Stimulated activated CD8-positive, alpha-beta memory T cell treated with anti-CD3 and anti-CD28 coated beads, Interleukin-7, amount 100 ng/mL, for 1 hour (primary cell): ENCODE measurements at regions not wholly inside any gene's neighbourhood (a gene's known extent, or its start where the extent isn't known, plus 50 kb on each side); places are given as distances from the start of the nearest gene placed in this dataset.
"Not testable (repeated sequence)": the region's sequence is repeated elsewhere in the genome, so short reads cannot be mapped to it uniquely, and the experiment has no call there.

Experiments
- DNase-seq, 2 donors: peaks; one replicate each; pipeline ENCODE4 v3.0.0-alpha.2; 2020; ENCODE audit warnings: low read depth in 2 of 2

GRCh38 chr2:3115301-3116042 lies 262.1 kb downstream of the EIPR1 start:
- DNase-seq, result no peak

GRCh38 chr2:3114406-3115185 lies 263.0 kb downstream of the EIPR1 start:
- no peak for DNase-seq

- DNase-seq, result no peak
Measured at GRCh38 chr2:3113769-3114168, 263.8 kb downstream of the EIPR1 start.

- DNase-seq, result no peak
Measured at GRCh38 chr2:3113122-3113521, 264.5 kb downstream of the EIPR1 start.

GRCh38 chr2:3112553-3112952 lies 265.1 kb downstream of the EIPR1 start:
- DNase-seq, result no peak

GRCh38 chr2:3112131-3112530 lies 265.5 kb downstream of the EIPR1 start:
- no peak for DNase-seq

- DNase-seq, result no peak
Measured at GRCh38 chr2:3110994-3111666, 266.5 kb downstream of the EIPR1 start.

- no peak for DNase-seq
Measured at GRCh38 chr2:3110555-3110954, 267.1 kb downstream of the EIPR1 start.

GRCh38 chr2:3108710-3109702 lies 268.6 kb downstream of the EIPR1 start:
- no peak for DNase-seq

- DNase-seq, result no peak
Measured at GRCh38 chr2:3108105-3108504, 269.5 kb downstream of the EIPR1 start.

- DNase-seq, result no peak
Measured at GRCh38 chr2:3107567-3107966, 270.1 kb downstream of the EIPR1 start.

GRCh38 chr2:3105814-3106569 lies 271.6 kb downstream of the EIPR1 start:
- no peak for DNase-seq

- not testable (repeated sequence) for DNase-seq
Measured at GRCh38 chr2:3104958-3105813, 272.4 kb downstream of the EIPR1 start.

- no peak for DNase-seq
Measured at GRCh38 chr2:3104261-3104660, 273.4 kb downstream of the EIPR1 start.

GRCh38 chr2:3102922-3103569 lies 274.6 kb downstream of the EIPR1 start:
- DNase-seq, result no peak

- no peak for DNase-seq
Measured at GRCh38 chr2:3102081-3102921, 275.3 kb downstream of the EIPR1 start.

GRCh38 chr2:3101016-3101942 lies 276.3 kb downstream of the EIPR1 start:
- no peak for DNase-seq
